Left lung (tissue), 4 donors: ENCODE measurements at regions not wholly inside any gene's neighbourhood (a gene's known extent, or its start where the extent isn't known, plus 50 kb on each side); places are given as distances from the start of the nearest gene placed in this dataset.

ENCODE experiments used
- ATAC-seq: fragments of 200-7000 bp; cut with Tn5 transposase; one replicate; pipeline ENCODE4 v1.9.1; 2020; ENCODE audit warnings: moderate library complexity
- DNase-seq, 4 donors: peaks; one replicate each; pipeline ENCODE4 v3.0.0-alpha.2; 2013 to 2020
- H3K27ac ChIP-seq, 2 donors: fragments of 200-600 bp; sonication (generic) in 1 of 2; one replicate each; pipeline versions ENCODE4 v1.5.0 to v1.8.0; 2020 to 2021
- H3K27me3 ChIP-seq, 2 donors: fragments of 200-600 bp; sonication (generic) in 1 of 2; one replicate each; pipeline versions ENCODE4 v1.5.0 to v1.8.0; 2020 to 2021
- H3K36me3 ChIP-seq, 2 donors: fragments of 200-600 bp; sonication (generic) in 1 of 2; one replicate each; pipeline versions ENCODE4 v1.5.0 to v1.8.0; 2020 to 2021
- H3K4me1 ChIP-seq, 2 donors: fragments of 200-600 bp; one replicate each; pipeline ENCODE4 v1.8.0; 2021
- H3K4me3 ChIP-seq, 2 donors: fragments of 200-600 bp; sonication (generic) in 1 of 2; one replicate each; pipeline versions ENCODE4 v1.5.0 to v1.8.0; 2020 to 2021; ENCODE audit warnings: mild to moderate bottlenecking in 1 of 2
- H3K9me3 ChIP-seq, 2 donors: fragments of 200-600 bp; sonication (generic) in 1 of 2; one replicate each; pipeline versions ENCODE4 v1.5.0 to v1.8.0; 2020 to 2021
- intact Hi-C, 2 donors: fragments of 100-400 bp; cut with DNase I; formaldehyde crosslinking; loops; one replicate each; pipeline versions ENCODE4 v1.11.2 to v1.14.2; 2022
- TF ChIP-seq, protein P1 (sequence below), 2 donors: fragments of 200-600 bp; sonication (generic) in 1 of 2; IDR thresholded peaks; one replicate each; pipeline versions ENCODE4 v1.5.0 to v1.8.0; 2021; ENCODE audit warnings: antibody characterized with exemption in 2 of 2
- donor health status: DM: no; HTN: yes; CAD: no.
- donor health status: DM: no; HTN: no; CAD: no.

DNA sequence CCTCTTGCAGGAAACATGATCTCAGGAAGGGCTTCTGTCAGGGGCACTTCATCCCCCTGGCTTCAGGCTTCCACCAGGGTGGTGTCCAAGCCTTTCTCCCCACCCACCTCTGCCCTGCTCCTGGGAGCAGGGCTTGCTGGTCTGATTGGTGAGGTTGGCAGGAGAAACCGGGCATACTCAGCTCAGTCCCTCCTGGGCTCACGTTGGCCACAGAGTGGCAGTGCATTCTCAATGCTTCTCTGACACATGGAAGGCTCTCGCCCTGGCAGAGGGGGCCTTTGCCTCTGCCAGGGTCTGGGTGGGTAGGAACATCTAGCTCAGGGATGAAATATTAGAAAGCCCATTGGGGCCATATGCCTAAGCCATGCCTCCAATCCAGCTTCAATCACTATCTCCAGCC is 142.8 kb downstream of the AXIN2 start:
- no peak overlapping the region for H3K4me3 ChIP-seq
- H3K9me3 ChIP-seq: no peaks in the 10 kb centered on the region
- H3K27me3 ChIP-seq: no peaks in the 10 kb centered on the region
- intact Hi-C loops: no loop called here
- TF ChIP-seq, protein P1, sequence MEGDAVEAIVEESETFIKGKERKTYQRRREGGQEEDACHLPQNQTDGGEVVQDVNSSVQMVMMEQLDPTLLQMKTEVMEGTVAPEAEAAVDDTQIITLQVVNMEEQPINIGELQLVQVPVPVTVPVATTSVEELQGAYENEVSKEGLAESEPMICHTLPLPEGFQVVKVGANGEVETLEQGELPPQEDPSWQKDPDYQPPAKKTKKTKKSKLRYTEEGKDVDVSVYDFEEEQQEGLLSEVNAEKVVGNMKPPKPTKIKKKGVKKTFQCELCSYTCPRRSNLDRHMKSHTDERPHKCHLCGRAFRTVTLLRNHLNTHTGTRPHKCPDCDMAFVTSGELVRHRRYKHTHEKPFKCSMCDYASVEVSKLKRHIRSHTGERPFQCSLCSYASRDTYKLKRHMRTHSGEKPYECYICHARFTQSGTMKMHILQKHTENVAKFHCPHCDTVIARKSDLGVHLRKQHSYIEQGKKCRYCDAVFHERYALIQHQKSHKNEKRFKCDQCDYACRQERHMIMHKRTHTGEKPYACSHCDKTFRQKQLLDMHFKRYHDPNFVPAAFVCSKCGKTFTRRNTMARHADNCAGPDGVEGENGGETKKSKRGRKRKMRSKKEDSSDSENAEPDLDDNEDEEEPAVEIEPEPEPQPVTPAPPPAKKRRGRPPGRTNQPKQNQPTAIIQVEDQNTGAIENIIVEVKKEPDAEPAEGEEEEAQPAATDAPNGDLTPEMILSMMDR (IDR thresholded peaks at IDR 0.05): no peak
- DNase-seq (no peak), ATAC-seq (peak; percentile 39)
- H3K4me1 ChIP-seq: no peaks in the 10 kb centered on the region
- H3K36me3 ChIP-seq: no peaks in the 10 kb centered on the region
- H3K27ac ChIP-seq: no peak overlapping the region

DNA sequence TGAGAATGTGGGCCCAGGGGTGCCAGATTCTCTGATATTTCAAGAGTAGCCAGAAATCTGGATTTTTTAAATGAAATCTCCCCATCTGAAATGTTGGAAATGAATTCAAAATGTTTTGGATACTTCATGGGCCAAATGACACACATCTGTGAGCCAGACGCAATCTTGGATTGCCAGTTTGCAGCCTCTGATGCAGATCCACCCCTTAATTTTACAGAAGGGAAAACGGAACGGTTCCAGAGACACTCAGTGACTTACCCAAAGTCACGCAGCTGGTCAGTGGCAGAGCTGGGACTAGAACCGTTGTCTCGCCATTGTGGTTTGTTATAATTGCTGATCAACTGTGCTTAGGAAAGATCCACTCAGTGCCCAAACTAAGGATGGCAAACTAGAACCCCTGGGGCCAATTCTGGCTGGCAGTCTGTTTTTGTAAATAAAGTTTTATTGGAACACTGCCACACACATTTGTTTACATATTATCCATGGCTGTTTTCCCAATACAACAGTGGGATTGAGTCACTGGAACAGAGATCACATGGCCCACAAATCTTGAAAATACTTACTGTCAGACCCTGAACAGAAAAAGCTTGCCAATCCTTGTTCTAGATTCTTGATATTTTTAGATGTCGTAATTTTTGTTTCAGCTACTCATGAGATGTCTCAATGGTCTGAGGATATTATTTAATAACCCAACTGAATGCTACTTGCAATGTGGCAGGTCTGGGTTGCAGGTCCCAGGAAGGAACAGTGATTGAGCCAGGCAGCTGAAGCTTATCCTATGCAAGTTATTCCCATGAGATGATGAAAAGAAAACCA is 143.8 kb downstream of the AXIN2 start:
- H3K27ac ChIP-seq: no peak overlapping the region
- TF ChIP-seq, protein P1 (IDR thresholded peaks at IDR 0.05): no peak
- intact Hi-C loops: no loop called here
- H3K4me1 ChIP-seq: no peaks in the 10 kb centered on the region
- DNase-seq: no peak
- ATAC-seq: no peak
- H3K9me3 ChIP-seq: no peaks in the 10 kb centered on the region
- H3K36me3 ChIP-seq: no peaks in the 10 kb centered on the region
- H3K4me3 ChIP-seq: no peak overlapping the region
- H3K27me3 ChIP-seq: no peaks in the 10 kb centered on the region

DNA sequence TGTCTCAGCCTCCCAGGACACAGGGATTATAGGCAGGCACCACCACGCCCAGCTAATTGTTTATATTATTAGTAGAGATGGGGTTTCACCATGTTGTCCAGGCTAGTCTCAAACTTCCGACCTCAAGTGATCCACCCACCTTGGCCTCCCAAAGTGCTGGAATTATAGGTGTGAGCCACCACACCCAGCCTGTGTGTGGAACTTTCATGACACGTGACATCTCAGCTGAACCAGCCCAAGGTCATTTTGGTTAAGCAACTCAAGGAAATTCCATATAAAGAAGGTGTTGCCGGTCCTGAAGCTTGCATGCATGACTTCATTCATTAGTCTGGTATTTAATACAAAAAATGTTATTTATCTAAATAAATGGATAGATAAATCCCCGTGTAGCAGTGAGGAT is 145.5 kb downstream of the AXIN2 start:
- no peaks in the 10 kb centered on the region for H3K36me3 ChIP-seq
- no peak for ATAC-seq

DNA sequence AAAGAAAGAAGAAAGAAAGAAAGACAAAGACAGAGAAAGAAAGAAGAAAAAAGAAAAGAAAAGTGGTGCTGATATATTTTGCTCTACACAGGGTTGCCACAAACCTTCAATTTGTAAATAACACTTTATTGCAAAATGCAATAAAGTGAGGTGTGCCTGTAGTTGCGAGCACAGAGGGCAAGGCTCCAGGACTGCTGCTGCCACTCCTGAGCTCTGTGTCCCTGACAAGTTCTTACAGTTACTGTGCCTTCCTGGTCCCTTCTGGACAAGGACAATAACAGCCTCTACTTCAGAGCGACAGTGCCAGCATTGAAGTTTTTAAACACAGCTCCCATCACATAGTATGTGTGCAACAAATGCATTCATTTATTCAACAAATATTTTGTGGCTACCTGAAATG is 148.1 kb downstream of the AXIN2 start:
- DNase-seq (no peak), ATAC-seq (no peak)
- Histone ChIP-seq H3K4me1 (no peaks in the 10 kb centered on the region), H3K36me3 (no peaks in the 10 kb centered on the region), H3K27ac (no peak overlapping the region), H3K27me3 (no peaks in the 10 kb centered on the region), H3K4me3 (no peak overlapping the region), H3K9me3 (peaks cover 0 to 4% of the 10 kb centered on the region in 2 donors)
- TF ChIP-seq, protein P1 (IDR thresholded peaks at IDR 0.05): no peak
- intact Hi-C loops: no loop called here

More for the DNA sequence above, 145.5 kb downstream of the AXIN2 start:
- peaks cover 0 to 4% of the 10 kb centered on the region in 2 donors for H3K9me3 ChIP-seq
- TF ChIP-seq, protein P1 (IDR thresholded peaks at IDR 0.05): no peak
- H3K4me3 ChIP-seq: no peak overlapping the region
- no peak overlapping the region for H3K27ac ChIP-seq
- DNase-seq: no peak
- H3K4me1 ChIP-seq: no peaks in the 10 kb centered on the region
- H3K27me3 ChIP-seq: no peaks in the 10 kb centered on the region
- intact Hi-C loops: no loop called here

DNA sequence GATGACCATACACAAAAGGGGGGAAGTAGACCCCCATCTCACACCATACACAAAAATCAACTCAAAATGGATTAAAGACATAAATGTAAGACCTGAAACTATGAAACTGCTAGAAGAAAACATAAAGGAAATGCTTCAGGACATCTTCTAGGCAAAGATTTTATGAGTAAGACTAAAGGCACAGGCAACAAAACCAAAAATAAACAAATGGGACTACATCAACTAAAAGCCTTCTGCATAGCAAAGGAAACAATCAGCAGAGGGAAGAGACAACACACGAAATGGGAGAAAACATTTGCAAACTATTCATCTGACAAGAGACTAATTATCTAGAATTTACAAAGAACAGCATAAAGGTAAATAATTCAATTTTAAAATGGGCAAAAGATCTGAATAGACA is 152.1 kb downstream of the AXIN2 start:
- Histone ChIP-seq H3K4me1 (no peaks in the 10 kb centered on the region), H3K4me3 (no peak overlapping the region), H3K9me3 (peaks cover 0 to 4% of the 10 kb centered on the region in 2 donors), H3K27me3 (no peaks in the 10 kb centered on the region), H3K36me3 (no peaks in the 10 kb centered on the region), H3K27ac (no peak overlapping the region)
- ATAC-seq: no peak
- TF ChIP-seq, protein P1 (IDR thresholded peaks at IDR 0.05): no peak
- intact Hi-C loops: no loop called here
- no peak for DNase-seq
